G401 (cell line): ENCODE measurements at regions not wholly inside any gene's neighbourhood (a gene's known extent, or its start where the extent isn't known, plus 50 kb on each side); places are given as distances from the start of the nearest gene placed in this dataset.
A peak's percentile ranks its signal among the peaks of the same experiment; 100 is the strongest.

Source experiments
- DNase-seq: peaks from one replicate; pipeline ENCODE4 v3.0.0-alpha.2; 2015; ENCODE audit warnings: low spot score
- in situ Hi-C: cut with HindIII; loops from 2 replicates; pipeline ENCODE4 v1.10.0; 2016; ENCODE audit warnings: low sequenced_read_pairs, mixed read lengths

GRCh38 chr11:81725701-81726100 lies 1008.0 kb downstream of the FAM181B start:
- DNase-seq = no peak
- in situ Hi-C loops = no loop called here

- in situ Hi-C loops = no loop called here
- DNase-seq = no peak
These were observed 1016.0 kb downstream of the FAM181B start for GRCh38 chr11:81717695-81718094.

GRCh38 chr11:81707881-81708280 lies 1025.8 kb downstream of the FAM181B start:
- in situ Hi-C loops = no loop called here
- no peak for DNase-seq

GRCh38 chr11:81705283-81705682 lies 1028.4 kb downstream of the FAM181B start:
- no peak for DNase-seq
- in situ Hi-C loops = no loop called here

GRCh38 chr11:81700076-81700475 lies 1033.6 kb downstream of the FAM181B start:
- DNase-seq = no peak
- in situ Hi-C loops = no loop called here

GRCh38 chr11:81687057-81687456 lies 1046.6 kb downstream of the FAM181B start:
- in situ Hi-C loops = no loop called here
- DNase-seq = no peak

- in situ Hi-C loops = no loop called here
- no peak for DNase-seq
These were observed 1059.5 kb downstream of the FAM181B start for GRCh38 chr11:81674211-81674610.

GRCh38 chr11:81673001-81673400 lies 1060.7 kb downstream of the FAM181B start:
- in situ Hi-C loops = no loop called here
- DNase-seq = no peak

GRCh38 chr11:81669935-81670543 lies 1063.6 kb downstream of the FAM181B start:
- no peak for DNase-seq
- in situ Hi-C loops = no loop called here

- in situ Hi-C loops = no loop called here
- DNase-seq = no peak
These were observed 1074.9 kb downstream of the FAM181B start for GRCh38 chr11:81658722-81659121.

GRCh38 chr11:81655351-81655750 lies 1078.3 kb downstream of the FAM181B start:
- in situ Hi-C loops = no loop called here

GRCh38 chr11:81647374-81647773 lies 1086.3 kb downstream of the FAM181B start:
- DNase-seq = no peak
- in situ Hi-C loops = no loop called here

More at GRCh38 chr11:81655351-81655750, 1078.3 kb downstream of the FAM181B start:
- no peak for DNase-seq

- in situ Hi-C loops = no loop called here
These were observed 1089.3 kb downstream of the FAM181B start for GRCh38 chr11:81644239-81644840.

GRCh38 chr11:81634483-81634882 lies 1099.2 kb downstream of the FAM181B start:
- no peak for DNase-seq

More at GRCh38 chr11:81644239-81644840, 1089.3 kb downstream of the FAM181B start:
- DNase-seq = peak; percentile 40

GRCh38 chr11:81602508-81602907 lies 1131.2 kb downstream of the FAM181B start:
- in situ Hi-C loops = no loop called here
- no peak for DNase-seq

More at GRCh38 chr11:81634483-81634882, 1099.2 kb downstream of the FAM181B start:
- in situ Hi-C loops = no loop called here

- no peak for DNase-seq
- in situ Hi-C loops = no loop called here
These were observed 1137.0 kb downstream of the FAM181B start for GRCh38 chr11:81596704-81597103.

- no peak for DNase-seq
- in situ Hi-C loops = no loop called here
These were observed 1148.2 kb downstream of the FAM181B start for GRCh38 chr11:81585390-81585933.

GRCh38 chr11:81579339-81579738 lies 1154.3 kb downstream of the FAM181B start:
- in situ Hi-C loops = no loop called here
- DNase-seq = no peak

- in situ Hi-C loops = no loop called here
- no peak for DNase-seq
These were observed 1155.1 kb downstream of the FAM181B start for GRCh38 chr11:81578571-81578970.

- no peak for DNase-seq
- in situ Hi-C loops = no loop called here
These were observed 1159.4 kb downstream of the FAM181B start for GRCh38 chr11:81574301-81574700.

- in situ Hi-C loops = no loop called here
- no peak for DNase-seq
These were observed 1160.3 kb downstream of the FAM181B start for GRCh38 chr11:81573367-81573766.
